Hepatocyte (in vitro differentiated cells): ENCODE measurements at regions not wholly inside any gene's neighbourhood (a gene's known extent, or its start where the extent isn't known, plus 50 kb on each side); places are given as distances from the start of the nearest gene placed in this dataset.

Experiments used
- CTCF ChIP-seq: fragments of 200-600 bp; sonication (generic); IDR thresholded peaks from 2 replicates; pipeline ENCODE4 v1.5.1; 2016; ENCODE audit warnings: antibody characterized with exemption, mild to moderate bottlenecking; ENCODE audit not compliant: poor library complexity
- EZH2 ChIP-seq: fragments of 200-600 bp; sonication (generic); IDR thresholded peaks from 2 replicates; pipeline ENCODE4 v1.6.1; 2016; ENCODE audit warnings: antibody characterized with exemption, mild to moderate bottlenecking, borderline replicate concordance

- TF ChIP-seq EZH2, result no peak
- TF ChIP-seq CTCF, result no peak
Observed at GRCh38 chr6:135710042-135710441, 141.5 kb upstream of the PDE7B start.
